ENCODE measurements at regions not wholly inside any gene's neighbourhood (a gene's known extent, or its start where the extent isn't known, plus 50 kb on each side); places are given as distances from the start of the nearest gene placed in this dataset.

- no peaks in the 10 kb centered on the region for H3K27me3 ChIP-seq (ENCODE audit: insufficient read depth, poor library complexity, severe bottlenecking)
- no peaks in the 10 kb centered on the region for H3K4me1 ChIP-seq (ENCODE audit: insufficient read depth, poor library complexity, severe bottlenecking)
- no peak overlapping the region for H3K27ac ChIP-seq (ENCODE audit: poor library complexity, severe bottlenecking)
- H3K9me3 ChIP-seq (ENCODE audit: severe bottlenecking) = no peaks in the 10 kb centered on the region
- H3K36me3 ChIP-seq (ENCODE audit: low read depth) = no peaks in the 10 kb centered on the region
- no peak overlapping the region for H3K4me3 ChIP-seq (ENCODE audit: severe bottlenecking)
- ATAC-seq (ENCODE audit: low read depth) = no peak
- DNase-seq (ENCODE audit: low spot score) = no peak
- no peak for TF ChIP-seq CTCF (IDR thresholded peaks at IDR 0.05; ENCODE audit: poor library complexity, severe bottlenecking)
Measured at GRCh38 chr3:157647820-157648219, 144.6 kb upstream of the VEPH1 start.

- Histone ChIP-seq H3K4me3 (ENCODE audit: severe bottlenecking) (no peak overlapping the region), H3K27me3 (ENCODE audit: insufficient read depth, poor library complexity, severe bottlenecking) (no peaks in the 10 kb centered on the region), H3K27ac (ENCODE audit: poor library complexity, severe bottlenecking) (no peak overlapping the region), H3K9me3 (ENCODE audit: severe bottlenecking) (no peaks in the 10 kb centered on the region), H3K36me3 (ENCODE audit: low read depth) (no peaks in the 10 kb centered on the region), H3K4me1 (ENCODE audit: insufficient read depth, poor library complexity, severe bottlenecking) (no peaks in the 10 kb centered on the region)
- no peak for TF ChIP-seq CTCF (IDR thresholded peaks at IDR 0.05; ENCODE audit: poor library complexity, severe bottlenecking)
- ATAC-seq (ENCODE audit: low read depth) (no peak), DNase-seq (ENCODE audit: low spot score) (no peak)
Measured at GRCh38 chr3:157639756-157640426, 136.7 kb upstream of the VEPH1 start.

- H3K36me3 ChIP-seq (ENCODE audit: low read depth) = no peaks in the 10 kb centered on the region
- no peaks in the 10 kb centered on the region for H3K4me1 ChIP-seq (ENCODE audit: insufficient read depth, poor library complexity, severe bottlenecking)
- no peak overlapping the region for H3K4me3 ChIP-seq (ENCODE audit: severe bottlenecking)
- no peak overlapping the region for H3K27ac ChIP-seq (ENCODE audit: poor library complexity, severe bottlenecking)
- no peaks in the 10 kb centered on the region for H3K27me3 ChIP-seq (ENCODE audit: insufficient read depth, poor library complexity, severe bottlenecking)
- ATAC-seq (ENCODE audit: low read depth) (no peak), DNase-seq (ENCODE audit: low spot score) (no peak)
- no peaks in the 10 kb centered on the region for H3K9me3 ChIP-seq (ENCODE audit: severe bottlenecking)
- no peak for TF ChIP-seq CTCF (IDR thresholded peaks at IDR 0.05; ENCODE audit: poor library complexity, severe bottlenecking)
Measured at GRCh38 chr3:157637866-157638265, 134.7 kb upstream of the VEPH1 start.

- no peak overlapping the region for H3K27ac ChIP-seq (ENCODE audit: poor library complexity, severe bottlenecking)
- H3K27me3 ChIP-seq (ENCODE audit: insufficient read depth, poor library complexity, severe bottlenecking) = no peaks in the 10 kb centered on the region
- no peaks in the 10 kb centered on the region for H3K4me1 ChIP-seq (ENCODE audit: insufficient read depth, poor library complexity, severe bottlenecking)
- DNase-seq (ENCODE audit: low spot score) = no peak
- no peak for TF ChIP-seq CTCF (IDR thresholded peaks at IDR 0.05; ENCODE audit: poor library complexity, severe bottlenecking)
- H3K9me3 ChIP-seq (ENCODE audit: severe bottlenecking) = no peaks in the 10 kb centered on the region
- H3K36me3 ChIP-seq (ENCODE audit: low read depth) = no peaks in the 10 kb centered on the region
- no peak overlapping the region for H3K4me3 ChIP-seq (ENCODE audit: severe bottlenecking)
- ATAC-seq (ENCODE audit: low read depth) = no peak
Measured at GRCh38 chr3:157633241-157633640, 130.0 kb upstream of the VEPH1 start.

GRCh38 chr3:157632075-157632474 is 128.9 kb upstream of the VEPH1 start:
- Histone ChIP-seq H3K4me3 (ENCODE audit: severe bottlenecking) (no peak overlapping the region), H3K4me1 (ENCODE audit: insufficient read depth, poor library complexity, severe bottlenecking) (no peaks in the 10 kb centered on the region), H3K36me3 (ENCODE audit: low read depth) (no peaks in the 10 kb centered on the region), H3K27ac (ENCODE audit: poor library complexity, severe bottlenecking) (no peak overlapping the region), H3K27me3 (ENCODE audit: insufficient read depth, poor library complexity, severe bottlenecking) (no peaks in the 10 kb centered on the region), H3K9me3 (ENCODE audit: severe bottlenecking) (no peaks in the 10 kb centered on the region)
- DNase-seq (ENCODE audit: low spot score) (no peak), ATAC-seq (ENCODE audit: low read depth) (no peak)
- no peak for TF ChIP-seq CTCF (IDR thresholded peaks at IDR 0.05; ENCODE audit: poor library complexity, severe bottlenecking)

Measured in RWPE2 (cell line).